Hepatocyte (in vitro differentiated cells): ENCODE measurements at regions not wholly inside any gene's neighbourhood (a gene's known extent, or its start where the extent isn't known, plus 50 kb on each side); places are given as distances from the start of the nearest gene placed in this dataset.

Source experiments
- DNase-seq: peaks from one replicate; pipeline ENCODE4 v3.0.0-alpha.2; 2016; ENCODE audit warnings: low spot score
- H2AFZ ChIP-seq: fragments of 200-600 bp; sonication (generic); 2 replicates; pipeline ENCODE4 v1.6.0; 2016; ENCODE audit warnings: antibody characterized with exemption, mild to moderate bottlenecking
- H3K27ac ChIP-seq: fragments of 200-600 bp; sonication (generic); 2 replicates; pipeline ENCODE4 v1.5.1; 2016; ENCODE audit warnings: mild to moderate bottlenecking
- H3K27me3 ChIP-seq: fragments of 200-600 bp; sonication (generic); 2 replicates; pipeline ENCODE4 v1.6.1; 2016
- H3K36me3 ChIP-seq: fragments of 200-600 bp; sonication (generic); replicated peaks from 2 replicates; pipeline ENCODE4 v1.5.1; 2016; ENCODE audit warnings: low read depth; ENCODE audit not compliant: insufficient read depth
- H3K4me1 ChIP-seq: fragments of 200-600 bp; sonication (generic); 2 replicates; pipeline ENCODE4 v1.5.1; 2016; ENCODE audit warnings: mild to moderate bottlenecking, moderate library complexity; ENCODE audit not compliant: insufficient read depth
- H3K4me2 ChIP-seq: fragments of 200-600 bp; sonication (generic); 2 replicates; pipeline ENCODE4 v1.6.0; 2016
- H3K4me3 ChIP-seq: fragments of 200-600 bp; sonication (generic); 2 replicates; pipeline ENCODE4 v1.5.1; 2016; ENCODE audit warnings: mild to moderate bottlenecking
- H3K79me2 ChIP-seq: fragments of 200-600 bp; sonication (generic); 2 replicates; pipeline ENCODE4 v1.6.0; 2017; ENCODE audit warnings: mild to moderate bottlenecking
- H3K9me2 ChIP-seq: fragments of 200-600 bp; sonication (generic); replicated peaks from 2 replicates; pipeline ENCODE4 v1.6.0; 2017; ENCODE audit warnings: mild to moderate bottlenecking; ENCODE audit not compliant: insufficient read depth
- H3K9me3 ChIP-seq: fragments of 200-600 bp; sonication (generic); 2 replicates; pipeline ENCODE4 v1.5.1; 2016; ENCODE audit warnings: low read depth, mild to moderate bottlenecking
- H4K20me1 ChIP-seq: fragments of 200-600 bp; sonication (generic); 2 replicates; pipeline ENCODE4 v1.6.0; 2016; ENCODE audit warnings: mild to moderate bottlenecking; ENCODE audit not compliant: insufficient read depth, poor library complexity, severe bottlenecking
- CTCF ChIP-seq: fragments of 200-600 bp; sonication (generic); IDR thresholded peaks from 2 replicates; pipeline ENCODE4 v1.5.1; 2016; ENCODE audit warnings: antibody characterized with exemption, mild to moderate bottlenecking; ENCODE audit not compliant: poor library complexity
- EZH2 ChIP-seq: fragments of 200-600 bp; sonication (generic); IDR thresholded peaks from 2 replicates; pipeline ENCODE4 v1.6.1; 2016; ENCODE audit warnings: antibody characterized with exemption, mild to moderate bottlenecking, borderline replicate concordance
- EZH2phosphoT487 ChIP-seq: fragments of 200-600 bp; sonication (generic); IDR thresholded peaks from one replicate; pipeline ENCODE4 v1.6.1; 2018; ENCODE audit warnings: antibody characterized with exemption, mild to moderate bottlenecking, low read depth, moderate library complexity; ENCODE audit not compliant: unreplicated experiment, severe bottlenecking
- WGBS: methylation state at CpG from one replicate; pipeline ENCODE4 v1.1.6; 2016; ENCODE audit warnings: low lambda C conversion rate; ENCODE audit errors: missing lambda C conversion rate; 5-methylcytosine and 5-hydroxymethylcytosine counted together

GRCh38 chr3:117193390-117193789 is 483.8 kb downstream of the TUSC7 start:
- no peak overlapping the region for H3K27ac ChIP-seq
- no peak overlapping the region for H3K4me2 ChIP-seq
- no peaks in the 10 kb centered on the region for H3K4me1 ChIP-seq
- H2AFZ ChIP-seq = no peak overlapping the region
- WGBS = 81% methylated on average over 2 of the region's 2 CpGs
- TF ChIP-seq EZH2 = no peak
- no peaks in the 10 kb centered on the region for H3K27me3 ChIP-seq
- DNase-seq = no peak
- H3K9me2 ChIP-seq = no peaks in the 10 kb centered on the region
- H3K4me3 ChIP-seq = no peak overlapping the region
- H3K79me2 ChIP-seq = no peaks in the 10 kb centered on the region
- no peaks in the 10 kb centered on the region for H4K20me1 ChIP-seq
- H3K9me3 ChIP-seq = no peaks in the 10 kb centered on the region
- H3K36me3 ChIP-seq = no peaks in the 10 kb centered on the region

GRCh38 chr3:117195034-117195433 is 485.5 kb downstream of the TUSC7 start:
- Histone ChIP-seq H2AFZ (no peak overlapping the region), H3K79me2 (no peaks in the 10 kb centered on the region), H3K27ac (no peak overlapping the region), H3K36me3 (no peaks in the 10 kb centered on the region), H3K4me1 (no peaks in the 10 kb centered on the region), H3K9me3 (no peaks in the 10 kb centered on the region), H3K9me2 (no peaks in the 10 kb centered on the region), H3K4me3 (no peak overlapping the region), H3K27me3 (no peaks in the 10 kb centered on the region), H3K4me2 (no peak overlapping the region), H4K20me1 (no peaks in the 10 kb centered on the region)
- TF ChIP-seq CTCF (no peak), EZH2 (no peak), EZH2phosphoT487 (no peak)
- DNase-seq = no peak

GRCh38 chr3:117200962-117201361 is 491.4 kb downstream of the TUSC7 start:
- no peaks in the 10 kb centered on the region for H3K9me2 ChIP-seq
- DNase-seq = no peak
- no peak overlapping the region for H3K4me3 ChIP-seq
- no peak overlapping the region for H3K27ac ChIP-seq
- no peak overlapping the region for H3K4me2 ChIP-seq
- H2AFZ ChIP-seq = no peak overlapping the region
- no peaks in the 10 kb centered on the region for H3K4me1 ChIP-seq
- H3K27me3 ChIP-seq = no peaks in the 10 kb centered on the region
- TF ChIP-seq EZH2 (no peak), EZH2phosphoT487 (no peak), CTCF (no peak)
- H3K36me3 ChIP-seq = no peaks in the 10 kb centered on the region
- no peaks in the 10 kb centered on the region for H3K9me3 ChIP-seq
- H4K20me1 ChIP-seq = no peaks in the 10 kb centered on the region
- no peaks in the 10 kb centered on the region for H3K79me2 ChIP-seq
- 91% methylated on average over 2 of the region's 2 CpGs for WGBS

- no peak for DNase-seq
- Histone ChIP-seq H3K27me3 (no peaks in the 10 kb centered on the region), H3K79me2 (no peaks in the 10 kb centered on the region), H3K4me2 (no peak overlapping the region), H3K9me2 (no peaks in the 10 kb centered on the region), H3K4me1 (no peaks in the 10 kb centered on the region), H3K9me3 (no peaks in the 10 kb centered on the region), H2AFZ (no peak overlapping the region), H3K36me3 (no peaks in the 10 kb centered on the region), H3K27ac (no peak overlapping the region), H4K20me1 (no peaks in the 10 kb centered on the region), H3K4me3 (no peak overlapping the region)
- no peak for TF ChIP-seq EZH2phosphoT487
- no peak for TF ChIP-seq EZH2
- no peak for TF ChIP-seq CTCF
- WGBS = 81% methylated on average over 5 of the region's 5 CpGs
These were observed 492.6 kb downstream of the TUSC7 start for GRCh38 chr3:117201901-117202774.
